Gastrocnemius medialis (tissue), 4 donors: ENCODE measurements at regions not wholly inside any gene's neighbourhood (a gene's known extent, or its start where the extent isn't known, plus 50 kb on each side); places are given as distances from the start of the nearest gene placed in this dataset.

Experiments used
- POLR2A ChIP-seq, 2 donors: fragments of 450-650 bp; IDR thresholded peaks; one replicate each; pipeline ENCODE4 v1.6.1; 2017; ENCODE audit warnings: antibody characterized with exemption in 2 of 2, mild to moderate bottlenecking in 2 of 2, moderate library complexity in 2 of 2
- TF ChIP-seq, protein P1 (sequence below), 5 experiments: fragments of 450-650 bp in 3 of 5; fragments of 200-600 bp in 2 of 5; sonication (generic) in 2 of 5; IDR thresholded peaks in 4 of 5; conservative IDR thresholded peaks in 1 of 5; 1 replicate in 4 of 5; 2 replicates in 1 of 5; pipeline ENCODE4 v1.5.1; 2016 to 2019; ENCODE audit warnings: antibody characterized with exemption in 5 of 5, mild to moderate bottlenecking in 3 of 5, moderate library complexity in 3 of 5

DNA sequence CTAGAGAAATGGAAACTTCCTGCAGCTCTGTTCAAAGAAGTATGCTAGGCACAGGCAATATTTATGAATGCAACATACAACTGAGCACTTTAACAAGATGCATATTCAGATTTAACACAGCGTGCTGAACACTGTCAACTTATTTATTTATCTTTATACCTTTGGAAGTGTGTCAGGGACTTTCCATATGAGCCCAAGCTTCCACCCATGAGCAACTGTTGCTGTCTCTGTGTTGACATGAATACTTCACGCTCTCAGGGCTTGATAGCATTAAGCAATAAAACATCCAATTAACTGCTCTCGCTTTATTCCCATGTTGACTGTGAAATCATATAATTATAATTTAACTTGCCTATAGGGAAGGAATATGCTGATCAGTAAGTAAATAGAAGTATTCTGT is 116.6 kb upstream of the ROBO1 start:
- no peak for TF ChIP-seq POLR2A (IDR thresholded peaks at IDR 0.05)
- TF ChIP-seq, protein P1, sequence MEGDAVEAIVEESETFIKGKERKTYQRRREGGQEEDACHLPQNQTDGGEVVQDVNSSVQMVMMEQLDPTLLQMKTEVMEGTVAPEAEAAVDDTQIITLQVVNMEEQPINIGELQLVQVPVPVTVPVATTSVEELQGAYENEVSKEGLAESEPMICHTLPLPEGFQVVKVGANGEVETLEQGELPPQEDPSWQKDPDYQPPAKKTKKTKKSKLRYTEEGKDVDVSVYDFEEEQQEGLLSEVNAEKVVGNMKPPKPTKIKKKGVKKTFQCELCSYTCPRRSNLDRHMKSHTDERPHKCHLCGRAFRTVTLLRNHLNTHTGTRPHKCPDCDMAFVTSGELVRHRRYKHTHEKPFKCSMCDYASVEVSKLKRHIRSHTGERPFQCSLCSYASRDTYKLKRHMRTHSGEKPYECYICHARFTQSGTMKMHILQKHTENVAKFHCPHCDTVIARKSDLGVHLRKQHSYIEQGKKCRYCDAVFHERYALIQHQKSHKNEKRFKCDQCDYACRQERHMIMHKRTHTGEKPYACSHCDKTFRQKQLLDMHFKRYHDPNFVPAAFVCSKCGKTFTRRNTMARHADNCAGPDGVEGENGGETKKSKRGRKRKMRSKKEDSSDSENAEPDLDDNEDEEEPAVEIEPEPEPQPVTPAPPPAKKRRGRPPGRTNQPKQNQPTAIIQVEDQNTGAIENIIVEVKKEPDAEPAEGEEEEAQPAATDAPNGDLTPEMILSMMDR (IDR thresholded peaks at IDR 0.05 in 4 of 5, conservative IDR thresholded peaks at IDR 0.05 in 1 of 5) = no peak
